H9 (cell line): ENCODE measurements at regions not wholly inside any gene's neighbourhood (a gene's known extent, or its start where the extent isn't known, plus 50 kb on each side); places are given as distances from the start of the nearest gene placed in this dataset.

Source experiments
- DNase-seq: peaks from one replicate; pipeline ENCODE4 v3.0.0-alpha.2; 2017
- H2AFZ ChIP-seq: one replicate; pipeline ENCODE4 v1.6.1; 2013; ENCODE audit warnings: mild to moderate bottlenecking, low read length, control low read depth, moderate library complexity
- H2AK5ac ChIP-seq: 2 replicates; pipeline ENCODE4 v1.6.1; 2013; ENCODE audit warnings: low read length, control low read depth, mixed read lengths; ENCODE audit not compliant: insufficient read length
- H2BK120ac ChIP-seq: one replicate; pipeline ENCODE4 v1.6.1; 2013; ENCODE audit warnings: low read depth, mild to moderate bottlenecking, low read length, control low read depth, inconsistent platforms; ENCODE audit not compliant: poor library complexity, severe bottlenecking
- H2BK12ac ChIP-seq: 2 replicates; pipeline ENCODE4 v1.6.1; 2013; ENCODE audit warnings: low read length, control low read depth, mixed read lengths, low read depth; ENCODE audit not compliant: insufficient read length
- H2BK15ac ChIP-seq: 2 replicates; pipeline ENCODE4 v1.6.1; 2013; ENCODE audit warnings: low read depth, low read length, control low read depth
- H2BK20ac ChIP-seq: one replicate; pipeline ENCODE4 v1.6.1; 2013; ENCODE audit warnings: low read depth, mild to moderate bottlenecking, low read length, control low read depth, inconsistent platforms; ENCODE audit not compliant: poor library complexity, severe bottlenecking
- H2BK5ac ChIP-seq: 2 replicates; pipeline ENCODE4 v1.6.1; 2013; ENCODE audit warnings: low read length, control low read depth, mixed read lengths; ENCODE audit not compliant: insufficient read length
- H3K14ac ChIP-seq: 2 replicates; pipeline ENCODE4 v1.6.1; 2013; ENCODE audit warnings: low read length, control low read depth; ENCODE audit not compliant: insufficient read depth
- H3K18ac ChIP-seq: 2 replicates; pipeline ENCODE4 v1.6.1; 2013; ENCODE audit warnings: low read depth, mild to moderate bottlenecking, mixed read lengths, low read length, control low read depth; ENCODE audit not compliant: insufficient read length
- H3K23ac ChIP-seq: 2 replicates; pipeline ENCODE4 v1.6.1; 2013; ENCODE audit warnings: low read length, control low read depth, mixed read lengths, low read depth; ENCODE audit not compliant: insufficient read length
- H3K23me2 ChIP-seq: 2 replicates; pipeline ENCODE4 v1.6.1; 2013; ENCODE audit warnings: low read depth, mild to moderate bottlenecking, mixed read lengths, low read length, control low read depth; ENCODE audit not compliant: insufficient read length, poor library complexity, severe bottlenecking
- H3K27ac ChIP-seq: 2 replicates; pipeline ENCODE4 v1.5.1; 2013; ENCODE audit warnings: low read length, control low read depth, mixed read lengths, low read depth; ENCODE audit not compliant: insufficient read length
- H3K27me3 ChIP-seq: 2 replicates; pipeline ENCODE4 v1.6.1; 2013; ENCODE audit warnings: low read length, control low read depth, inconsistent platforms; ENCODE audit not compliant: insufficient read depth
- H3K4ac ChIP-seq: 2 replicates; pipeline ENCODE4 v1.6.1; 2013; ENCODE audit warnings: low read depth, mild to moderate bottlenecking, control low read depth, inconsistent platforms, low read length, moderate library complexity
- H3K4me1 ChIP-seq: 2 replicates; pipeline ENCODE4 v1.6.1; 2013; ENCODE audit warnings: low read length, control low read depth, inconsistent platforms; ENCODE audit not compliant: insufficient read depth
- H3K4me2 ChIP-seq: 2 replicates; pipeline ENCODE4 v1.6.1; 2013; ENCODE audit warnings: low read length, control low read depth, mixed read lengths; ENCODE audit not compliant: insufficient read length, insufficient read depth
- H3K56ac ChIP-seq: 2 replicates; pipeline ENCODE4 v1.6.1; 2013; ENCODE audit warnings: low read depth, mild to moderate bottlenecking, mixed read lengths, low read length, control low read depth; ENCODE audit not compliant: insufficient read length
- H3K79me1 ChIP-seq: 2 replicates; pipeline ENCODE4 v1.6.1; 2013; ENCODE audit warnings: low read depth, mild to moderate bottlenecking, moderate library complexity, low read length, control low read depth, inconsistent platforms; ENCODE audit not compliant: insufficient read depth, poor library complexity, severe bottlenecking
- H3K79me2 ChIP-seq: 2 replicates; pipeline ENCODE4 v1.6.1; 2013; ENCODE audit warnings: low read length, control low read depth, inconsistent platforms; ENCODE audit not compliant: insufficient read depth
- H3K9ac ChIP-seq: 2 replicates; pipeline ENCODE4 v1.6.1; 2013; ENCODE audit warnings: low read length, control low read depth, mixed read lengths; ENCODE audit not compliant: insufficient read length; ENCODE audit errors: extremely low read depth
- H3K9me3 ChIP-seq: one replicate; pipeline ENCODE4 v1.6.1; 2013; ENCODE audit warnings: low read depth, low read length, inconsistent platforms; ENCODE audit not compliant: control insufficient read depth
- H3T11ph ChIP-seq: one replicate; pipeline ENCODE4 v1.6.1; 2013; ENCODE audit warnings: mild to moderate bottlenecking, low read length, control low read depth, inconsistent platforms
- H4K20me1 ChIP-seq: one replicate; pipeline ENCODE4 v1.6.1; 2013; ENCODE audit not compliant: control insufficient read depth, insufficient read length, insufficient read depth
- H4K5ac ChIP-seq: 2 replicates; pipeline ENCODE4 v1.6.1; 2013; ENCODE audit warnings: low read depth, mild to moderate bottlenecking, mixed read lengths, low read length, control low read depth; ENCODE audit not compliant: insufficient read length
- H4K8ac ChIP-seq: replicated peaks from 2 replicates; pipeline ENCODE4 v1.6.1; 2013; ENCODE audit warnings: low read length, control low read depth, mixed read lengths, low read depth; ENCODE audit not compliant: insufficient read length
- H4K91ac ChIP-seq: 2 replicates; pipeline ENCODE4 v1.6.1; 2013; ENCODE audit warnings: low read depth, mild to moderate bottlenecking, moderate library complexity, mixed read lengths, low read length, control low read depth; ENCODE audit not compliant: insufficient read length
- H3K27ac Mint-ChIP-seq, 3 experiments: 2 replicates in 2 of 3; 3 replicates in 1 of 3; pipeline ENCODE4 v1.8.0; 2020 to 2021; ENCODE audit warnings: mixed read lengths in 3 of 3, mild to moderate bottlenecking in 1 of 3, moderate library complexity in 1 of 3
- H3K27me3 Mint-ChIP-seq: 2 replicates; pipeline ENCODE4 v1.8.0; 2021; ENCODE audit warnings: low read depth, mild to moderate bottlenecking, moderate library complexity, mixed read lengths
- H3K36me3 Mint-ChIP-seq, 3 experiments: 2 replicates in 2 of 3; 3 replicates in 1 of 3; pipeline ENCODE4 v1.8.0; 2020 to 2021; ENCODE audit warnings: low read depth in 3 of 3, mixed read lengths in 3 of 3; ENCODE audit not compliant: insufficient read depth in 1 of 3
- H3K4me1 Mint-ChIP-seq, 2 experiments: 2 replicates each; pipeline ENCODE4 v1.8.0; 2020; ENCODE audit warnings: mixed read lengths in 2 of 2
- H3K4me3 Mint-ChIP-seq, 2 experiments: 2 replicates in 1 of 2; 3 replicates in 1 of 2; pipeline ENCODE4 v1.8.0; 2020 to 2021; ENCODE audit warnings: mild to moderate bottlenecking in 2 of 2, mixed read lengths in 2 of 2, moderate library complexity in 1 of 2
- H3K9me3 Mint-ChIP-seq, 2 experiments: 2 replicates in 1 of 2; 3 replicates in 1 of 2; pipeline ENCODE4 v1.8.0; 2020; ENCODE audit warnings: mild to moderate bottlenecking in 2 of 2, mixed read lengths in 2 of 2, moderate library complexity in 1 of 2
- CTCF ChIP-seq: fragments of 200-600 bp; sonication (generic); conservative IDR thresholded peaks from 3 replicates; pipeline ENCODE4 v1.8.0; 2021; ENCODE audit warnings: antibody characterized with exemption, mild to moderate bottlenecking
- WGBS: extraction: QIAGEN DNeasy Blood & Tissue Kit; methylation state at CpG from one replicate; pipeline ENCODE4 v1.1.7; 2013; ENCODE audit warnings: missing lambda C conversion rate, low lambda C conversion rate, mixed read lengths; ENCODE audit not compliant: insufficient read length; ENCODE audit errors: extremely low coverage; 5-methylcytosine and 5-hydroxymethylcytosine counted together

- no peak overlapping the region for H3K27ac ChIP-seq
These were observed 246.5 kb upstream of the RPS6KA3 start for GRCh38 chrX:20513185-20513584.

More at GRCh38 chrX:20513185-20513584, 246.5 kb upstream of the RPS6KA3 start:
- H3K14ac ChIP-seq, result no peak overlapping the region
- no CpG with 5 or more reads among the region's 3 CpGs for WGBS
- no peaks in the 10 kb centered on the region for H3K27me3 ChIP-seq
- H3K23ac ChIP-seq, result no peak overlapping the region
- no peaks in the 10 kb centered on the region for H4K20me1 ChIP-seq
- no peaks in the 10 kb centered on the region for H3K23me2 ChIP-seq
- peaks cover 39% of the 10 kb centered on the region for H3K9me3 ChIP-seq
- no peak overlapping the region for H4K5ac ChIP-seq
- no peak for TF ChIP-seq CTCF
- H3K18ac ChIP-seq, result no peak overlapping the region
- no peak overlapping the region for H2AFZ ChIP-seq
- H3K79me1 ChIP-seq, result no peaks in the 10 kb centered on the region
- H3K4ac ChIP-seq, result no peak overlapping the region
- DNase-seq, result no peak
- no peak overlapping the region for H2BK20ac ChIP-seq
- H4K8ac ChIP-seq, result no peak overlapping the region
- H3K4me1 ChIP-seq, result no peaks in the 10 kb centered on the region
- H3T11ph ChIP-seq, result no peak overlapping the region
- no peaks in the 10 kb centered on the region for H3K79me2 ChIP-seq
- Mint-ChIP-seq H3K27me3 (no peaks in the 10 kb centered on the region; the same call in 1 of the 2 replicates), H3K4me3 (no peak overlapping the region), H3K36me3 (no peaks in the 10 kb centered on the region), H3K27ac (no peak overlapping the region), H3K9me3 (peaks cover 14 to 50% of the 10 kb centered on the region in 2 experiments), H3K4me1 (no peaks in the 10 kb centered on the region)
- no peak overlapping the region for H2BK12ac ChIP-seq
- no peak overlapping the region for H4K91ac ChIP-seq
- H3K9ac ChIP-seq, result no peak overlapping the region
- H3K4me2 ChIP-seq, result no peak overlapping the region
- no peak overlapping the region for H2BK120ac ChIP-seq
- H2BK15ac ChIP-seq, result no peak overlapping the region
- no peak overlapping the region for H2BK5ac ChIP-seq
- no peak overlapping the region for H2AK5ac ChIP-seq
- H3K56ac ChIP-seq, result no peak overlapping the region
